Left ventricle myocardium inferior (tissue), 1 donor: ENCODE measurements at regions not wholly inside any gene's neighbourhood (a gene's known extent, or its start where the extent isn't known, plus 50 kb on each side); places are given as distances from the start of the nearest gene placed in this dataset.

ENCODE experiments used
- DNase-seq: peaks from one replicate; pipeline ENCODE4 v3.0.0-alpha.2; 2020
- H3K27ac ChIP-seq: fragments of 200-600 bp; replicated peaks from 2 replicates; pipeline ENCODE4 v1.8.0; 2021
- H3K27me3 ChIP-seq: fragments of 200-600 bp; 2 replicates; pipeline ENCODE4 v1.8.0; 2021; ENCODE audit warnings: low read depth
- H3K36me3 ChIP-seq: fragments of 200-600 bp; 2 replicates; pipeline ENCODE4 v1.8.0; 2021
- H3K4me1 ChIP-seq: fragments of 200-600 bp; 2 replicates; pipeline ENCODE4 v1.8.0; 2021
- H3K4me3 ChIP-seq: fragments of 200-600 bp; 2 replicates; pipeline ENCODE4 v1.8.0; 2021; ENCODE audit warnings: mild to moderate bottlenecking, moderate library complexity
- H3K9me3 ChIP-seq: fragments of 200-600 bp; replicated peaks from 2 replicates; pipeline ENCODE4 v1.8.0; 2021
- CTCF ChIP-seq: fragments of 200-600 bp; IDR thresholded peaks from 2 replicates; pipeline ENCODE4 v1.8.0; 2021; ENCODE audit warnings: antibody characterized with exemption, mild to moderate bottlenecking, borderline replicate concordance
- intact Hi-C: fragments of 100-400 bp; cut with micrococcal nuclease; formaldehyde crosslinking; loops from one replicate; pipeline ENCODE4 v1.11.0; 2022
- donor health status: DM: no; HTN: yes; CAD: no; lungs with severe emphysema.

GRCh38 chr1:59054172-59054571, 242.7 kb upstream of the FGGY start:
- TF ChIP-seq CTCF = no peak
- Histone ChIP-seq H3K27ac (no peak overlapping the region), H3K9me3 (no peaks in the 10 kb centered on the region), H3K27me3 (no peaks in the 10 kb centered on the region), H3K4me1 (peaks cover 29% of the 10 kb centered on the region), H3K4me3 (no peak overlapping the region), H3K36me3 (no peaks in the 10 kb centered on the region)
- no peak for DNase-seq
- intact Hi-C loops = no loop called here

- no peaks in the 10 kb centered on the region for H3K27me3 ChIP-seq
- H3K36me3 ChIP-seq = no peaks in the 10 kb centered on the region
- no peak overlapping the region for H3K4me3 ChIP-seq
- peaks cover 29% of the 10 kb centered on the region for H3K4me1 ChIP-seq
- no peak for TF ChIP-seq CTCF
- intact Hi-C loops = no loop called here
- no peaks in the 10 kb centered on the region for H3K9me3 ChIP-seq
- peak overlapping the region; percentile 80 for H3K27ac ChIP-seq
- DNase-seq = no peak
Measured at GRCh38 chr1:59055908-59056719, 240.8 kb upstream of the FGGY start.

DNA sequence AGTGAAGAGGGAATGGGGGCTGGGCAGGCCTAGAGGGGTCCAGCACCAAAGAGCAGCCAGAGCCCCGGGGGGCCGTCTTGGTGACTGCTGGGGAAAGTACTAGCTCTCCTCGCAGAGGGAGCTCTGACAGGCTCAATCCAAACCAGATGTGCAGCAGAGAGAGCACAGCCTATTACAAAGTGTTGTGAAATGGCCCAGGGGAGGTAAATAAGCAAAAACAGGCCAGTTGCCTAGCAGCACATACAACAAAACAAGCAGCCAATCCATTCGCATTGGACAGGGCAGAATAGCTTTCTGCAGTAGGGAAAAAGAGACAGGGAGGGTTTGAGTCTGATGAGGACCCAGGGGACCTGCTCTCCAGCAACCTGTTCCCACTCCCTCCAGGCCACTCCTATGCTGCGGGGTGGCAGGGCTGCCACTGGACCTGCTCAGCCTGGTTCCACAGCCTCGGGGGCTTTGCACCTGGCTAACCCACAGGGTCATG, 239.6 kb upstream of the FGGY start:
- peaks cover 39% of the 10 kb centered on the region for H3K4me1 ChIP-seq
- no peaks in the 10 kb centered on the region for H3K27me3 ChIP-seq
- intact Hi-C loops = no loop called here
- peak; percentile 84 for DNase-seq
- H3K27ac ChIP-seq = peak overlapping the region; percentile 80
- no peaks in the 10 kb centered on the region for H3K9me3 ChIP-seq
- no peak overlapping the region for H3K4me3 ChIP-seq
- peak; percentile 19 for TF ChIP-seq CTCF
- H3K36me3 ChIP-seq = no peaks in the 10 kb centered on the region

DNA sequence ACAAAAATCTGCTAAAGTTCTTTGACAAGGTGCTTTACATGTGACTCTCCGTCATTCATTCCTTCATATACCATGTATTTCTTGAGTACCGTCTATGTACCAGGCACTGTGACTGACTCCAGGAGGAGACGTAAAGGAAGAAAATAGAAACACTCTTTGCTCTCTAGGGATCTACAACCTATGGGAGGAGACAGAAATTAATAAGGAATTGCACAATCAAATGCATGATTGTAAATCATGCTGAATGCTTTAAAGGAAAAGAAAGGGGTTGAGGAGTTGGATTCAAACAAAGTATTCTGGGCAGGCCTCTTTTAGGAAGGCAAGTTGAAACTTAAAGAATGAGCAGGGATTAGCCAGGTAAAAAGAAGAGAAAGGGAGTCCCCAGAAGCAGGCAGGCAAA, 239.1 kb upstream of the FGGY start:
- Histone ChIP-seq H3K4me1 (peaks cover 45% of the 10 kb centered on the region), H3K27ac (peak overlapping the region; percentile 80), H3K27me3 (no peaks in the 10 kb centered on the region), H3K9me3 (no peaks in the 10 kb centered on the region), H3K36me3 (no peaks in the 10 kb centered on the region), H3K4me3 (no peak overlapping the region)
- no peak for TF ChIP-seq CTCF
- no peak for DNase-seq
- intact Hi-C loops = no loop called here

DNA sequence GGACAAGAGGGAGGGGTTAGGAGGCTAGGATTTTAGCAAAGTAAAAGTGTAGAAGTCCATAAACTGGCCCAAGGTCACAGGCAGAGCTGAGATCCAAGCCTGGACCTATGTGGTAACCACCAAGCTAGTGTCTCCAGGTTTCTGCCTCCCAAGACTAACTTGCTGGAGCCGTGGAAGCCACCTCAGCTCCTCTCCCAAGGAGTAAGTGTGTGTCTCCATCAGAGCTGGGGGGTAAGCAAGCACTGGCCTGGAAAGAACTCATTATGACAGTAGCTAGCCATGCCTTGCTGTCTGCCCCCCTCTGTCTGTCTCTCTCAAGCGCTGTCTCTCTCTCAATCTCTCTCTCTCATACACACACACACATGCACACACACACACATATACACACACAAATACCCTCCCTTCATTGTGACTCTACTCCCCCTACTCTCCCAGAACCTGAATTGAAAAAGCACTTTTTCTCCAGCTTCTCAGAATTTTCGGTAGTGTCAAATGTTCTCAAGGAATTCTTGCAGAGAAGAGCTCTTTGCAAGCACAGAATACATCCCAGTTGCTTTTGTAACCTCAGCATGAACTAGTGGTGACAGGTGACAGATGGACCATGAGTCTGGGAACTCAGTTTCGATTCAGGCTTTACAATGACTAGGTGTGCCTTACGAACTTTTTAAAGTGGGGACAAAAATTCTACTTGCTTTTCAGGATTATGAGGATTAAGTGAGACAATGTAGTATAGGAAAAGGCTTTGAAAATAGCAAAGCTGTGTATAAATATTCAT, 238.0 kb upstream of the FGGY start:
- intact Hi-C loops = no loop called here
- Histone ChIP-seq H3K27me3 (no peaks in the 10 kb centered on the region), H3K36me3 (no peaks in the 10 kb centered on the region), H3K4me3 (no peak overlapping the region), H3K9me3 (no peaks in the 10 kb centered on the region), H3K27ac (peak overlapping the region; percentile 80), H3K4me1 (peaks cover 55% of the 10 kb centered on the region)
- no peak for TF ChIP-seq CTCF
- no peak for DNase-seq
